Gastroesophageal sphincter (tissue), 4 donors: ENCODE measurements at regions not wholly inside any gene's neighbourhood (a gene's known extent, or its start where the extent isn't known, plus 50 kb on each side); places are given as distances from the start of the nearest gene placed in this dataset.

Experiments used
- ATAC-seq: fragments of 150-250 bp; one replicate; pipeline ENCODE4 v1.9.1; 2016; ENCODE audit warnings: mild to moderate bottlenecking, moderate library complexity
- H3K27ac ChIP-seq, 4 donors: fragments of 200-600 bp; sonication (generic) in 3 of 4; 1 replicate in 3 of 4; 2 replicates in 1 of 4; pipeline ENCODE4 v1.5.1; 2016 to 2019
- H3K27me3 ChIP-seq: fragments of 200-600 bp; sonication (generic); one replicate; pipeline ENCODE4 v1.5.1; 2019
- H3K36me3 ChIP-seq, 2 donors: fragments of 200-600 bp; sonication (generic); one replicate each; pipeline ENCODE4 v1.5.1; 2019; ENCODE audit warnings: control low read depth in 1 of 2
- H3K4me1 ChIP-seq, 3 donors: fragments of 200-600 bp; sonication (generic); 1 replicate in 2 of 3; 2 replicates in 1 of 3; pipeline ENCODE4 v1.5.1; 2016 to 2019; ENCODE audit warnings: control low read depth in 2 of 3
- H3K4me3 ChIP-seq, 2 donors: fragments of 200-600 bp; sonication (generic); one replicate each; pipeline ENCODE4 v1.5.1; 2019; ENCODE audit warnings: mild to moderate bottlenecking in 1 of 2, moderate library complexity in 1 of 2
- H3K9me3 ChIP-seq, 3 donors: fragments of 200-600 bp; sonication (generic); one replicate each; pipeline ENCODE4 v1.5.1; 2017 to 2019; ENCODE audit warnings: control low read depth in 2 of 3
- CTCF ChIP-seq, 4 experiments: fragments of 200-600 bp in 2 of 4; fragments of 450-650 bp in 2 of 4; sonication (generic) in 1 of 4; IDR thresholded peaks; one replicate each; pipeline ENCODE4 v1.5.1; 2017 to 2019; ENCODE audit warnings: antibody characterized with exemption in 4 of 4, mild to moderate bottlenecking in 2 of 4, moderate library complexity in 2 of 4
- EP300 ChIP-seq: sonication (generic); formaldehyde crosslinking; IDR thresholded peaks from one replicate; pipeline ENCODE4 v1.6.1; 2017; ENCODE audit warnings: antibody characterized with exemption, mild to moderate bottlenecking
- POLR2A ChIP-seq, 2 donors: fragments of 450-650 bp; IDR thresholded peaks; one replicate each; pipeline ENCODE4 v1.6.1; 2017; ENCODE audit warnings: antibody characterized with exemption in 2 of 2, mild to moderate bottlenecking in 2 of 2, moderate library complexity in 1 of 2
- POLR2AphosphoS5 ChIP-seq: sonication (generic); formaldehyde crosslinking; IDR thresholded peaks from one replicate; pipeline ENCODE4 v1.6.1; 2017; ENCODE audit warnings: antibody characterized with exemption
- WGBS, 2 donors: methylation state at CpG; one replicate each; pipeline ENCODE4 v1.1.5; 2018; ENCODE audit warnings: low coverage in 1 of 2; 5-methylcytosine and 5-hydroxymethylcytosine counted together

- no peak overlapping the region for H3K27ac ChIP-seq
- no peaks in the 10 kb centered on the region for H3K27me3 ChIP-seq
- ATAC-seq: no peak
- H3K36me3 ChIP-seq: no peaks in the 10 kb centered on the region
- no peaks in the 10 kb centered on the region for H3K4me1 ChIP-seq
- 33 to 54% methylated on average over 2 of the region's 2 CpGs for WGBS, 2 donors
- no peak overlapping the region for H3K4me3 ChIP-seq
- no peaks in the 10 kb centered on the region for H3K9me3 ChIP-seq
- no peak for TF ChIP-seq CTCF (IDR thresholded peaks at IDR 0.05)
- no peak for TF ChIP-seq POLR2AphosphoS5
- TF ChIP-seq POLR2A (IDR thresholded peaks at IDR 0.05): no peak
- TF ChIP-seq EP300: no peak
These were observed 94.4 kb downstream of the TMCO5A start for GRCh38 chr15:38028869-38029268.

GRCh38 chr15:38029736-38030135 is 95.3 kb downstream of the TMCO5A start:
- TF ChIP-seq CTCF (IDR thresholded peaks at IDR 0.05) (no peak), EP300 (no peak), POLR2A (IDR thresholded peaks at IDR 0.05) (no peak), POLR2AphosphoS5 (no peak)
- H3K9me3 ChIP-seq: no peaks in the 10 kb centered on the region
- WGBS, 2 donors: 79 to 83% methylated on average over 3 of the region's 3 CpGs
- no peak overlapping the region for H3K4me3 ChIP-seq
- H3K4me1 ChIP-seq: no peaks in the 10 kb centered on the region
- no peaks in the 10 kb centered on the region for H3K36me3 ChIP-seq
- H3K27ac ChIP-seq: no peak overlapping the region
- H3K27me3 ChIP-seq: no peaks in the 10 kb centered on the region
- no peak for ATAC-seq

- TF ChIP-seq POLR2AphosphoS5 (no peak), EP300 (no peak), CTCF (IDR thresholded peaks at IDR 0.05) (no peak), POLR2A (IDR thresholded peaks at IDR 0.05) (no peak)
- H3K9me3 ChIP-seq: no peaks in the 10 kb centered on the region
- H3K4me1 ChIP-seq: no peaks in the 10 kb centered on the region
- H3K4me3 ChIP-seq: no peak overlapping the region
- H3K36me3 ChIP-seq: no peaks in the 10 kb centered on the region
- no peaks in the 10 kb centered on the region for H3K27me3 ChIP-seq
- no peak overlapping the region for H3K27ac ChIP-seq
- 90 to 98% methylated on average over 3 to 4 of the region's 4 CpGs for WGBS, 2 donors
- ATAC-seq: no peak
These were observed 96.2 kb downstream of the TMCO5A start for GRCh38 chr15:38030609-38031008.

- H3K36me3 ChIP-seq: no peaks in the 10 kb centered on the region
- no peak for ATAC-seq
These were observed 101.3 kb downstream of the TMCO5A start for GRCh38 chr15:38035701-38036100.

More at GRCh38 chr15:38035701-38036100, 101.3 kb downstream of the TMCO5A start:
- Histone ChIP-seq H3K4me3 (no peak overlapping the region), H3K9me3 (no peaks in the 10 kb centered on the region), H3K27ac (no peak overlapping the region), H3K27me3 (no peaks in the 10 kb centered on the region), H3K4me1 (no peaks in the 10 kb centered on the region)
- WGBS, 2 donors: 88 to 94% methylated on average over 2 of the region's 2 CpGs
- TF ChIP-seq POLR2AphosphoS5: no peak
- TF ChIP-seq CTCF (IDR thresholded peaks at IDR 0.05): no peak
- no peak for TF ChIP-seq POLR2A (IDR thresholded peaks at IDR 0.05)
- TF ChIP-seq EP300: no peak
